ENCODE measurements at regions not wholly inside any gene's neighbourhood (a gene's known extent, or its start where the extent isn't known, plus 50 kb on each side); places are given as distances from the start of the nearest gene placed in this dataset.

DNA sequence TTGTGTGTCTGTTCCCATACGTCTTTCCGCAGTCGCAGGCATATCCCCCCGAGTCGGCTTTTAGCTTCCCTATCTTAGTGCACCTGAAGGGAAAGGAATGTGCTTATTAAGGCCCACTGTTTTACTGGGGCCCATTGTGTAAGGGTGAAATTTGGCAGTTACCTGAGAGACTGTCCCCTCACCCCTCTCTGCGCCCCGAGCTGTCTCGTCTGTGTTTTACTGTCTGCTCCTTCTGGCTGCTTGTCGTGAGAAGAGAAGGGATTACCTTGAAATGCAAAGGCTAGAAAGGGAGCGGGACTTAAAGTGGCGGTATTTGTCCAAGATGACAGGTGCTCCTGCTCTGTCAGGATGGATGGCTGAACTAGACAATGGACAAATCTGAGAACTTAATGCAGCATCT is 233.0 kb upstream of the POU1F1 start:
- DNase-seq (no peak), ATAC-seq (ENCODE audit: poor library complexity) (no peak)
- Mint-ChIP-seq H3K27me3 (no peaks in the 10 kb centered on the region), H3K4me1 (ENCODE audit: low read depth) (no peaks in the 10 kb centered on the region), H3K27ac (no peak overlapping the region), H3K9me3 (no peaks in the 10 kb centered on the region), H3K36me3 (ENCODE audit: low read depth) (no peaks in the 10 kb centered on the region), H3K4me3 (no peak overlapping the region)
- Histone ChIP-seq H3K27ac (ENCODE audit: low read depth in 1 of 2, low read length in 2 of 2) (no peak overlapping the region), H3K27me3 (ENCODE audit: control insufficient read depth in 1 of 2, insufficient read depth in 2 of 2, low read length in 2 of 2) (no peaks in the 10 kb centered on the region), H3K4me3 (ENCODE audit: low read length) (no peak overlapping the region), H3K9me3 (ENCODE audit: control insufficient read depth in 1 of 2, insufficient read depth in 1 of 2, low read length in 2 of 2) (peaks cover 0 to 3% of the 10 kb centered on the region in 2 experiments), H3K36me3 (ENCODE audit: insufficient read depth, low read length) (no peaks in the 10 kb centered on the region), H3K4me1 (ENCODE audit: insufficient read depth, low read length) (no peaks in the 10 kb centered on the region)
- ChIA-PET CTCF (no interaction called here), POLR2A (no interaction called here)
- intact Hi-C loops (cut with DNase I, micrococcal nuclease): no loop called here
- TF ChIP-seq, protein P1, sequence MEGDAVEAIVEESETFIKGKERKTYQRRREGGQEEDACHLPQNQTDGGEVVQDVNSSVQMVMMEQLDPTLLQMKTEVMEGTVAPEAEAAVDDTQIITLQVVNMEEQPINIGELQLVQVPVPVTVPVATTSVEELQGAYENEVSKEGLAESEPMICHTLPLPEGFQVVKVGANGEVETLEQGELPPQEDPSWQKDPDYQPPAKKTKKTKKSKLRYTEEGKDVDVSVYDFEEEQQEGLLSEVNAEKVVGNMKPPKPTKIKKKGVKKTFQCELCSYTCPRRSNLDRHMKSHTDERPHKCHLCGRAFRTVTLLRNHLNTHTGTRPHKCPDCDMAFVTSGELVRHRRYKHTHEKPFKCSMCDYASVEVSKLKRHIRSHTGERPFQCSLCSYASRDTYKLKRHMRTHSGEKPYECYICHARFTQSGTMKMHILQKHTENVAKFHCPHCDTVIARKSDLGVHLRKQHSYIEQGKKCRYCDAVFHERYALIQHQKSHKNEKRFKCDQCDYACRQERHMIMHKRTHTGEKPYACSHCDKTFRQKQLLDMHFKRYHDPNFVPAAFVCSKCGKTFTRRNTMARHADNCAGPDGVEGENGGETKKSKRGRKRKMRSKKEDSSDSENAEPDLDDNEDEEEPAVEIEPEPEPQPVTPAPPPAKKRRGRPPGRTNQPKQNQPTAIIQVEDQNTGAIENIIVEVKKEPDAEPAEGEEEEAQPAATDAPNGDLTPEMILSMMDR (IDR thresholded peaks at IDR 0.05): no peak

DNA sequence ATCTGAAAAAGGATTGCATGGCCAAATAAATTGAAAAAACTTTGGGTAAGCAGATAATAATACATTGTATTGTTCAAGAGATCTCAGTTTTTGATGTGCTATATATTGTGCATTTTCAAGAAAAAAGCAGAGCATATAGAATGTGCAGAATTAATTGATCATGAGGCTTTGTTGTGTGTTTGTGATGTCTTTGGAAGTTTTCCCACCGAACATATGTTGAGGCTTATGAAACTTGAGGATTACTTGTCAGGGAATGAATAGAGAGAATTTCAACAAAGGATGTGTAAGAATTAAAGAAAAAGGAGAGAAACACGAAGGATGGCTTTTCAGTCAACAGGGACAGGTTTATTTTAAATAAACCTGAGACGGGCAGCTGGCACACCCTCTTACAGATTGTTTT is 232.5 kb upstream of the POU1F1 start:
- Histone ChIP-seq H3K27me3 (ENCODE audit: control insufficient read depth in 1 of 2, insufficient read depth in 2 of 2, low read length in 2 of 2) (no peaks in the 10 kb centered on the region), H3K27ac (ENCODE audit: low read depth in 1 of 2, low read length in 2 of 2) (no peak overlapping the region), H3K4me1 (ENCODE audit: insufficient read depth, low read length) (no peaks in the 10 kb centered on the region), H3K36me3 (ENCODE audit: insufficient read depth, low read length) (no peaks in the 10 kb centered on the region), H3K4me3 (ENCODE audit: low read length) (no peak overlapping the region), H3K9me3 (ENCODE audit: control insufficient read depth in 1 of 2, insufficient read depth in 1 of 2, low read length in 2 of 2) (peaks cover 0 to 3% of the 10 kb centered on the region in 2 experiments)
- H3K27ac Mint-ChIP-seq: no peak overlapping the region
- no peaks in the 10 kb centered on the region for H3K36me3 Mint-ChIP-seq (ENCODE audit: low read depth)
- DNase-seq: no peak
- POLR2A ChIA-PET: no interaction called here
- CTCF ChIA-PET: no interaction called here
- ATAC-seq (ENCODE audit: poor library complexity): no peak
- H3K4me3 Mint-ChIP-seq: no peak overlapping the region
- no peaks in the 10 kb centered on the region for H3K4me1 Mint-ChIP-seq (ENCODE audit: low read depth)
- TF ChIP-seq, protein P1 (IDR thresholded peaks at IDR 0.05): no peak
- no peaks in the 10 kb centered on the region for H3K9me3 Mint-ChIP-seq
- intact Hi-C loops (cut with DNase I, micrococcal nuclease): no loop called here
- H3K27me3 Mint-ChIP-seq: no peaks in the 10 kb centered on the region

DNA sequence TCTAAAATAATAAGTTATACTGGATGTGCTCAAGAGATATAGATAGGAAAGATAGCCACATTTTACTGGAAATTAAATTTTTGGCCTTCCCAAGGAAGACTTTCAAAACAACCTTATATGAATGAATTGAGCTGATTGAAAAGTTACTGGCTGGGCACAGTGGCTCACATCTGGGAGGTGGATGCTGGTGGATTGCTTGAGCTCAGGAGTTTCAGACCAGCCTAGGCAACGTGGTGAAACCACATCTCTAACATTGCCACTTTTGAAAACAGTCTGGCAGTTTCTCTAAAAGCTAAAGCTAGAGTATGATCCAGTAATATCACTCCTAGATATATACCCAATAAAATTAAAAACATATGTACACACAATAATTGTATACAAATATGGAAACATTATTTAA is 231.4 kb upstream of the POU1F1 start:
- H3K27ac Mint-ChIP-seq: no peak overlapping the region
- H3K27me3 ChIP-seq (ENCODE audit: control insufficient read depth in 1 of 2, insufficient read depth in 2 of 2, low read length in 2 of 2): no peaks in the 10 kb centered on the region
- no peak overlapping the region for H3K27ac ChIP-seq (ENCODE audit: low read depth in 1 of 2, low read length in 2 of 2)
- ChIA-PET POLR2A (no interaction called here), CTCF (no interaction called here)
- H3K36me3 ChIP-seq (ENCODE audit: insufficient read depth, low read length): no peaks in the 10 kb centered on the region
- H3K9me3 Mint-ChIP-seq: no peaks in the 10 kb centered on the region
- no peaks in the 10 kb centered on the region for H3K27me3 Mint-ChIP-seq
- no peak overlapping the region for H3K4me3 ChIP-seq (ENCODE audit: low read length)
- TF ChIP-seq, protein P1 (IDR thresholded peaks at IDR 0.05): no peak
- no peak for DNase-seq
- no peaks in the 10 kb centered on the region for H3K4me1 Mint-ChIP-seq (ENCODE audit: low read depth)
- no peaks in the 10 kb centered on the region for H3K36me3 Mint-ChIP-seq (ENCODE audit: low read depth)
- peaks cover 0 to 3% of the 10 kb centered on the region in 2 experiments for H3K9me3 ChIP-seq (ENCODE audit: control insufficient read depth in 1 of 2, insufficient read depth in 1 of 2, low read length in 2 of 2)
- intact Hi-C loops (cut with DNase I, micrococcal nuclease): no loop called here
- no peaks in the 10 kb centered on the region for H3K4me1 ChIP-seq (ENCODE audit: insufficient read depth, low read length)
- no peak for ATAC-seq (ENCODE audit: poor library complexity)
- H3K4me3 Mint-ChIP-seq: no peak overlapping the region

Measured in CD4-positive, alpha-beta T cell (primary cell).